ENCODE measurements at regions not wholly inside any gene's neighbourhood (a gene's known extent, or its start where the extent isn't known, plus 50 kb on each side); places are given as distances from the start of the nearest gene placed in this dataset.

DNA sequence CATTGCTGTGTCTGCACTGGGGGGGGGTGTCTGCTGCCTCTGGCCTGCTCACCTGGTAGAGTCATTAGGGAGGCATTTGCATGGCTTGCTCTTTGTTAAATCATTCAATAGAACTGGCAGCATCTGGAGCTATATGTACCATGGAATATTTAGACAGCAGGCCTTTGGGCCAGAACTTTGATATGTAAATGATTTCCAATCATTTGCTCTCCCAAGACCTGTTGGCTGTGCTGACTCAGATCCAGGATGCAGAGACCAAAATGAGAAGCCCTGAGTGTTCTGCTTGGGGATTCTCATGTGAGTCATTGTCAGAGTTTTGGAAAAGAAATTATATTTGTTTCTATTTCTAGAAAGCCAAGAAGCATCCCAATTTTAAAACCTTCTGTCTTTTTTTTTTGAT lies 257.6 kb upstream of the IGFBP3 start:
- no peak for TF ChIP-seq POLR2A (IDR thresholded peaks at IDR 0.05; ENCODE audit: low read depth, low read length)
- no peak for TF ChIP-seq SPI1 (IDR thresholded peaks at IDR 0.05; ENCODE audit: low read depth, low read length)
- no peak for TF ChIP-seq POLR2AphosphoS5 (IDR thresholded peaks at IDR 0.05; ENCODE audit: low read depth, low read length)
- TF ChIP-seq TAF1 (IDR thresholded peaks at IDR 0.05; ENCODE audit: low read depth, low read length), result no peak
- no peak for TF ChIP-seq PAX5 (IDR thresholded peaks at IDR 0.05; ENCODE audit: insufficient read depth, low read length, severe bottlenecking)
- no peak for TF ChIP-seq POU2F2 (IDR thresholded peaks at IDR 0.05; ENCODE audit: low read depth, low read length)
